ENCODE measurements at regions not wholly inside any gene's neighbourhood (a gene's known extent, or its start where the extent isn't known, plus 50 kb on each side); places are given as distances from the start of the nearest gene placed in this dataset.
"Not testable (repeated sequence)": the region's sequence is repeated elsewhere in the genome, so short reads cannot be mapped to it uniquely, and the experiment has no call there.

DNA sequence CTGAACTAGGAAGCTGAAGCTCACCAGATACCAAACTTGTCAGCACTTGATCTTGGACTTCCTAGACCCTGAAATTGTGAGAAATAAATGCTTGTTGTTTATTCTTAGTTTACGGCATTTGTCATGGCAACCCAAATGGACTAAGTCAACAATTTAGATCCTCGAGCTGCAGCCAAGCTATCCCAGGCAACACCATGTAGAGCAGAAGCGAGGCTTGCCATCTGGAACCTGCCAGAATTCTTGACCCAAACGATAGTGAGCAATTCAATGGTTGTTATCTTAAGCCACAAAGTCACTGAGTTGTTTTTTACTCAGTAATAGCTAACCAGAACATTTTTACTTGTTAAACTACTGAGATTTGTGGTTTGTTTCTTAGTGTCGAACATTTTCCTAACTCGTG lies 458.5 kb upstream of the FLRT2 start:
- H4K20me1 ChIP-seq (ENCODE audit: insufficient read depth, low read length): no peaks in the 10 kb centered on the region
- H3K9me2 ChIP-seq (ENCODE audit: low read depth, low read length): no peaks in the 10 kb centered on the region
- no peak overlapping the region for H2AFZ ChIP-seq (ENCODE audit: low read length)
- H3K36me3 ChIP-seq (ENCODE audit: insufficient read depth, low read length): no peaks in the 10 kb centered on the region
- H3K4me2 ChIP-seq (ENCODE audit: low read length): no peak overlapping the region
- H3K79me2 ChIP-seq (ENCODE audit: insufficient read depth, low read length): no peaks in the 10 kb centered on the region
- no peaks in the 10 kb centered on the region for H3K27me3 ChIP-seq (ENCODE audit: insufficient read depth, low read length)
- H3K27ac ChIP-seq (ENCODE audit: low read depth, low read length, poor library complexity, severe bottlenecking): no peak overlapping the region
- TF ChIP-seq, protein P1, sequence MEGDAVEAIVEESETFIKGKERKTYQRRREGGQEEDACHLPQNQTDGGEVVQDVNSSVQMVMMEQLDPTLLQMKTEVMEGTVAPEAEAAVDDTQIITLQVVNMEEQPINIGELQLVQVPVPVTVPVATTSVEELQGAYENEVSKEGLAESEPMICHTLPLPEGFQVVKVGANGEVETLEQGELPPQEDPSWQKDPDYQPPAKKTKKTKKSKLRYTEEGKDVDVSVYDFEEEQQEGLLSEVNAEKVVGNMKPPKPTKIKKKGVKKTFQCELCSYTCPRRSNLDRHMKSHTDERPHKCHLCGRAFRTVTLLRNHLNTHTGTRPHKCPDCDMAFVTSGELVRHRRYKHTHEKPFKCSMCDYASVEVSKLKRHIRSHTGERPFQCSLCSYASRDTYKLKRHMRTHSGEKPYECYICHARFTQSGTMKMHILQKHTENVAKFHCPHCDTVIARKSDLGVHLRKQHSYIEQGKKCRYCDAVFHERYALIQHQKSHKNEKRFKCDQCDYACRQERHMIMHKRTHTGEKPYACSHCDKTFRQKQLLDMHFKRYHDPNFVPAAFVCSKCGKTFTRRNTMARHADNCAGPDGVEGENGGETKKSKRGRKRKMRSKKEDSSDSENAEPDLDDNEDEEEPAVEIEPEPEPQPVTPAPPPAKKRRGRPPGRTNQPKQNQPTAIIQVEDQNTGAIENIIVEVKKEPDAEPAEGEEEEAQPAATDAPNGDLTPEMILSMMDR (IDR thresholded peaks at IDR 0.05; ENCODE audit: low read length): no peak
- no peak for TF ChIP-seq EZH2 (IDR thresholded peaks at IDR 0.05; ENCODE audit: borderline replicate concordance, low read length)
- no peaks in the 10 kb centered on the region for H3K9me3 ChIP-seq (ENCODE audit: low read length)
- H3K9ac ChIP-seq (ENCODE audit: low read length): no peak overlapping the region
- H3F3A ChIP-seq (ENCODE audit: insufficient read depth, low read length): no peaks in the 10 kb centered on the region
- no peak overlapping the region for H3K4me3 ChIP-seq (ENCODE audit: low read depth, low read length, poor library complexity, severe bottlenecking)
- H3K4me1 ChIP-seq (ENCODE audit: insufficient read depth, low read length, severe bottlenecking): no peaks in the 10 kb centered on the region

DNA sequence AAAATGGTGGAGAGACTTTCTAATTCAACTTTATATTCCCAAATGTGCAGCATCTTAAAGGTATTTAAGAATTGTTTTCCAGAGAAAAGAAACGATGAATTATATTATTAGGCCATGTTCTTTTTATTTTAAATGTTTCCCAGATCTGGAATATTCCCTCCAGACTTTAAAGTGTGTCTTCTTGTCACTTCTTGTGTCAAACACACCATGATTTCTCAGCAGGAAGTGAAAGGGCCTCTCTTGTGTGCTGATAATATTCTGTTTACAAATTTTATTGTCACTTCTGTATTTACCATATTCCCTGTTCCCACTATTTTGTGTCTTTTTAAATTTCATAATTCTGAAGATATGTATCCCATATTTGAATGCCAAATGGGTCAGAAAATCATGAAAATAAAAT lies 455.0 kb upstream of the FLRT2 start:
- H3K79me2 ChIP-seq (ENCODE audit: insufficient read depth, low read length): no peaks in the 10 kb centered on the region
- no peaks in the 10 kb centered on the region for H3K27me3 ChIP-seq (ENCODE audit: insufficient read depth, low read length)
- no peaks in the 10 kb centered on the region for H3K4me1 ChIP-seq (ENCODE audit: insufficient read depth, low read length, severe bottlenecking)
- no peaks in the 10 kb centered on the region for H3K36me3 ChIP-seq (ENCODE audit: insufficient read depth, low read length)
- no peak overlapping the region for H3K4me2 ChIP-seq (ENCODE audit: low read length)
- no peaks in the 10 kb centered on the region for H4K20me1 ChIP-seq (ENCODE audit: insufficient read depth, low read length)
- no peak overlapping the region for H2AFZ ChIP-seq (ENCODE audit: low read length)
- TF ChIP-seq, protein P1 (IDR thresholded peaks at IDR 0.05; ENCODE audit: low read length): no peak
- no peak for TF ChIP-seq EZH2 (IDR thresholded peaks at IDR 0.05; ENCODE audit: borderline replicate concordance, low read length)
- no peak overlapping the region for H3K4me3 ChIP-seq (ENCODE audit: low read depth, low read length, poor library complexity, severe bottlenecking)
- H3K9me3 ChIP-seq (ENCODE audit: low read length): no peaks in the 10 kb centered on the region
- no peak overlapping the region for H3K27ac ChIP-seq (ENCODE audit: low read depth, low read length, poor library complexity, severe bottlenecking)
- no peak overlapping the region for H3K9ac ChIP-seq (ENCODE audit: low read length)
- no peaks in the 10 kb centered on the region for H3K9me2 ChIP-seq (ENCODE audit: low read depth, low read length)
- H3F3A ChIP-seq (ENCODE audit: insufficient read depth, low read length): no peaks in the 10 kb centered on the region

DNA sequence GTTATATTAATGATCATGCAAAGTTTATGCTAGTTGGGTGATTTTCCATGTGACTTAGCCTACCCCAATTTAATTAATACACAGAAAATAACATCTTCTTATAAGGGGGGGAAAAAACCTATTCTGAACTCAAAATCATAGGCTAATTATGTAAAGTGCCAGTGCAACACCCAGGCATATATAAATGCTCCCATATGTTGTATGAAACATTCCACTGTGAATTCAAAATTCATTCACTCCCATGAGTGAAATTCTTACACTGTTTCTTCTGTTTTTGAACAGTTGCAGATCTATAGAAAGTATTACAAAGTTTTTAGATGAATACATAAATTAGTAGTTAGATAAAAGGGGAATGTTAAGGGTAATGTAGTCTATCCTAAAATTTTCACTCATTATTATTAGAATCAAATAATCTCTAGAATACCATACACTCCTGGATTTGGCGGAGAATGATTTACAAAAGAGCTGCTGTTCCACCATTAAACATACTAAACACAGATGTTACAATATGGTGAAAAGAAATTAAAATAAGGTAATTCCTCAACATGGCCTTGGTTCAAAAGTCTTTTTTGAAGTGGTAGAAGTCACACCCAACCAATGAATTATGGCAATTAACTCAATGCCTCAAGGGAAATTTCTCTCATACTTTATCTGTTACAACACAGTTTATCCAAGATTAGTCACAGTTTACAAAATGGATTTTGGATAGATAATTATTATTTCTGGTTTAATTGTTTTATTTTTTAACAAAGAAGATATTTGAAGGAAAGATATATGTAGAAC lies 454.1 kb upstream of the FLRT2 start:
- H3K4me2 ChIP-seq (ENCODE audit: low read length): no peak overlapping the region
- TF ChIP-seq EZH2 (IDR thresholded peaks at IDR 0.05; ENCODE audit: borderline replicate concordance, low read length): no peak
- TF ChIP-seq, protein P1 (IDR thresholded peaks at IDR 0.05; ENCODE audit: low read length): no peak
- no peak overlapping the region for H3K4me3 ChIP-seq (ENCODE audit: low read depth, low read length, poor library complexity, severe bottlenecking)
- H3K27me3 ChIP-seq (ENCODE audit: insufficient read depth, low read length): no peaks in the 10 kb centered on the region
- no peaks in the 10 kb centered on the region for H3K36me3 ChIP-seq (ENCODE audit: insufficient read depth, low read length)
- H2AFZ ChIP-seq (ENCODE audit: low read length): no peak overlapping the region
- H4K20me1 ChIP-seq (ENCODE audit: insufficient read depth, low read length): no peaks in the 10 kb centered on the region
- no peaks in the 10 kb centered on the region for H3K4me1 ChIP-seq (ENCODE audit: insufficient read depth, low read length, severe bottlenecking)
- no peaks in the 10 kb centered on the region for H3K79me2 ChIP-seq (ENCODE audit: insufficient read depth, low read length)
- H3K9ac ChIP-seq (ENCODE audit: low read length): no peak overlapping the region
- H3K27ac ChIP-seq (ENCODE audit: low read depth, low read length, poor library complexity, severe bottlenecking): no peak overlapping the region
- no peaks in the 10 kb centered on the region for H3F3A ChIP-seq (ENCODE audit: insufficient read depth, low read length)
- H3K9me3 ChIP-seq (ENCODE audit: low read length): no peaks in the 10 kb centered on the region
- H3K9me2 ChIP-seq (ENCODE audit: low read depth, low read length): no peaks in the 10 kb centered on the region

DNA sequence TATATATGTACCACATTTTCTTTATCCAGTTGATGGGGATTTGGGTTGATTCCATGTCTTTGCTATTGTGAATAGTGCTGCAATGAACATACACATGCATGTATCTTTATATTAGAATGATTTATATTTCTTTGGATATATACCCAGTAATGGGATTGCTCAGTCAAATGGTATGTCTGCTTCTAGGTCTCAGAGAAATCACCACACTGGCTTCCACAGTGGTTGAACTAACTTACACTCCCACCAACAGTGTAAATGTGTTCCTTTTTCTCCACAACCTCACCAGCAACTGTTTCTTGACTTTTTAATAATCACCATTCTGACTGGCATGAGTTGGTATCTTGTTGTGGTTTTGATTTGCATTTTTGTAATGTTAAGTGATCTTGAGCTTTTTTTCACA lies 452.2 kb upstream of the FLRT2 start:
- not testable (repeated sequence) for H3K27ac ChIP-seq (ENCODE audit: low read depth, low read length, poor library complexity, severe bottlenecking); H3K4me1 ChIP-seq (ENCODE audit: insufficient read depth, low read length, severe bottlenecking); H3K9me3 ChIP-seq (ENCODE audit: low read length); H3K4me2 ChIP-seq (ENCODE audit: low read length); H3K36me3 ChIP-seq (ENCODE audit: insufficient read depth, low read length); H3K9me2 ChIP-seq (ENCODE audit: low read depth, low read length); H3K27me3 ChIP-seq (ENCODE audit: insufficient read depth, low read length); H4K20me1 ChIP-seq (ENCODE audit: insufficient read depth, low read length); H3K4me3 ChIP-seq (ENCODE audit: low read depth, low read length, poor library complexity, severe bottlenecking); H3K9ac ChIP-seq (ENCODE audit: low read length); H3F3A ChIP-seq (ENCODE audit: insufficient read depth, low read length); H2AFZ ChIP-seq (ENCODE audit: low read length); H3K79me2 ChIP-seq (ENCODE audit: insufficient read depth, low read length)
